ENCODE measurements at regions not wholly inside any gene's neighbourhood (a gene's known extent, or its start where the extent isn't known, plus 50 kb on each side); places are given as distances from the start of the nearest gene placed in this dataset.

DNA sequence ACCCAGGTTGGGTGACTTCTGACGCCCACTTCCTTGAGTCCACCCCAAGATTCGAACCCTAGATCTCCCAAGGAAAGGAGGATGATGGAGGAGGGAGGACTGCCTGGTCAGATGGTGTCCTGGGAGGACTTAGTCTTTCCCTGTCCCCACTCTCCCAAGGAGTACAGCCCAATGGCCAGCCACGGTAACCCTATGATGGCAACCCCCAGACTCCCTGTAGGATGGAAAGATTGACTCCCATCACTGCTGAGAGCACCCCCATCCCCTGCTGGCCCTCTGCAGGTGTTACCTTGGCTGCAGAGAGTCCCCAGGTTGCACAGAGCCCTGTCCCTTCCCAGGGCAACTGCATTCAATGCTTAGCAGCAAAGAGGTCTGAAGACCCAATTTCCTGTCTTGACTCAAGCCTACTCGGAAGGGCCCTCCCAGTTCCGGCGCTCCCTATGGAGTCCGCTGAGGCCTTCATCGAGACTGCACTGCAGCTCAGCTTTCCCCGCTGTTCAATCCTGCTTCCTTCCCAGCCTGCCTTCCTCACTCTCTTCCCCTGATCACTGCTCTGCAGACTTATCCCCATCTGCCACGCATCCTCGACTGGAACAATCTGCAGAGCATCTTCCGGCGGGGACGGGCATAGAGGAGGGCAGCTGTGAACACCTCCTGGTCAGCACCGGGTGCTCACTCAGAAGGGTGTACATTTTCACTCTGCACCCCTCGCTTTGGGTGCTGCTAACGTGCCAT is 50.8 kb upstream of the OCM2 start:
- no peak for DNase-seq

GRCh38 chr7:98046816-98047215 is 56.8 kb upstream of the OCM2 start:
- no peak for DNase-seq

DNA sequence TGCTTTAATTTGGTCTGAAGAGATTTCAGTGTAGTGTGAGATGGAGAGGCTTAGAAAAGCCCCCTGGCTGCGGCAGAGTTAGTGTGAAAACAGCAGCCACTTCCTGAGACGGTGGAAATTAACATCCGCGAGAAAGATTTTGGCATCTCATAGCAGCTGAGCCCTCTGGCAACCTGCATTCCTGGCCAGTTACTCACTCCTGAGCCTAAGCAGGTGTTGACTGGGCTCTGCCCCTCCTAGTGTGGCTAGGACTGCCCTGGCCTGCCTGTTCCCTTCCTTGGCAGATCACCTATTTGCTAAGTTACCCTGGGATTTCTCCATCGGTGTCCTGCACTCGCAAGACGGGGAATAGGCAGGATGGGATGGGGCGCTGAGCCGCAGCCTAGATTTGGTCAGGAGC is 57.6 kb upstream of the LMTK2 start:
- DNase-seq: no peak

GRCh38 chr7:98051118-98051744 is 55.4 kb upstream of the LMTK2 start:
- DNase-seq: peak; percentile 91

DNA sequence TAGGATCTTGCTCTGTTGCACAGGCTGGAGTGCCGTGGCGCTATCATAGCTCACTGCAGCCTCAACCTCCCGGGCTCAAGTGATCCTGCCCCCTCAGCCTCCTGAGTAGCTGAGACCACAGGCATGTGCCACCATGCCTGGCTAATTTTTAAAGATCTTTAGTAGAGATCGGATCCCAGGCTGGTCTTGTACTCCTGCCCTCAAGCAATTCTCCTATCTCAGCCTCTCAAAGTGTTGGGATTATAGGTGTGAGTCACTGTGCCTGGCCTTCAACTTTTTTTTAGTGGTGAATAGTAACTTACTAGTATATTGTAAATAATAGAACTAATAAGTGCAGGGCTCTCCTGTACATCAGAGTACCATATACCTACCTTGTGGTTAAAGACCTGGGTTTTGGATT is 52.1 kb upstream of the LMTK2 start:
- DNase-seq: no peak

GRCh38 chr7:98056580-98056979 is 50.1 kb upstream of the LMTK2 start:
- no peak for DNase-seq
